ENCODE measurements at regions not wholly inside any gene's neighbourhood (a gene's known extent, or its start where the extent isn't known, plus 50 kb on each side); places are given as distances from the start of the nearest gene placed in this dataset.

DNA sequence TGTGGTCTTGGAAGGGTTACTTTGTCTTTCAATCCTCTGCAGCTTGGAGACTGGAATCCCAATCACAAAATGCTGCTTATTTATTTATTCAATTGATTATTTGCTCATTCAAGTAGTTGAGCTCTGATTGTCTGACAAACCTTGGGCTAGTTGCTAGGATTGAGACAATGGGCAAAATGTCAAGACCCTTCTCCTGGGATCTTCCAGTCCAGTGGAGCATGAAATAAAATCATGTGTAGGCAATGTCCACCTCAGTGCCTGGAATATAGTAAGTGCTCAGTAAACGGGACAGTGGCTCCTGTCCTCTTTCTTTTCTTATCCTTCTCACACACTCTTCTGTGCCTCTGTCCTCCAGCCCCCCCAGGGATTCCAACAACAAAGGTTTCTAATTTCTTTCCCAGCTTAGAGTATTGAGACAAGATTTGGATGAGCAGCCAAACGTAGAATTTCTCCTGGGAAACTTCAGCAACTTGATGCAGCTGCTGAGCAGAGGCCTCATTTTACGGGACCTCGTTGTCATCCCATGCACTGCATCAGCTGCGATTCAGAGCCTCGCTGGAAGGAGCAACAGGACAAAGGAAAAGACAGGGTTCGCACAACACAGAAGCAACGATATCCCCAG is 545.0 kb downstream of the SOX11 start:
- TF ChIP-seq YY1 (IDR thresholded peaks at IDR 0.05; ENCODE audit: insufficient read depth, insufficient read length) (no peak), SUZ12 (IDR thresholded peaks at IDR 0.05; ENCODE audit: extremely low read depth, insufficient read depth, insufficient read length) (no peak)

All from NT2/D1 (cell line).